RWPE2 (cell line): ENCODE measurements at regions not wholly inside any gene's neighbourhood (a gene's known extent, or its start where the extent isn't known, plus 50 kb on each side); places are given as distances from the start of the nearest gene placed in this dataset.
A peak's percentile ranks its signal among the peaks of the same experiment; 100 is the strongest.

Experiments used
- ATAC-seq: fragments of 200-7000 bp; cut with Tn5 transposase; 3 replicates; pipeline ENCODE4 v1.9.1; 2021; ENCODE audit warnings: low read depth
- DNase-seq: peaks from one replicate; pipeline ENCODE4 v3.0.0-alpha.2; 2020; ENCODE audit warnings: low spot score
- H3K27ac ChIP-seq: fragments of 450-650 bp; 2 replicates; pipeline ENCODE4 v1.5.1; 2017; ENCODE audit warnings: mild to moderate bottlenecking; ENCODE audit not compliant: poor library complexity, severe bottlenecking
- H3K27me3 ChIP-seq: fragments of 250-450 bp; sonication (Bioruptor Pico); 2 replicates; pipeline ENCODE4 v1.5.1; 2021; ENCODE audit warnings: mild to moderate bottlenecking, moderate library complexity; ENCODE audit not compliant: insufficient read depth, poor library complexity, severe bottlenecking
- H3K36me3 ChIP-seq: fragments of 250-450 bp; sonication (Bioruptor Pico); 2 replicates; pipeline ENCODE4 v1.5.1; 2020; ENCODE audit warnings: low read depth, mild to moderate bottlenecking, moderate library complexity
- H3K4me1 ChIP-seq: fragments of 250-450 bp; sonication (Bioruptor Pico); 2 replicates; pipeline ENCODE4 v1.5.1; 2021; ENCODE audit warnings: mild to moderate bottlenecking, moderate library complexity; ENCODE audit not compliant: insufficient read depth, poor library complexity, severe bottlenecking
- H3K4me3 ChIP-seq: fragments of 250-450 bp; sonication (Bioruptor Pico); 2 replicates; pipeline ENCODE4 v1.5.1; 2021; ENCODE audit warnings: mild to moderate bottlenecking, moderate library complexity; ENCODE audit not compliant: severe bottlenecking
- H3K9me3 ChIP-seq: fragments of 250-450 bp; sonication (Bioruptor Pico); 2 replicates; pipeline ENCODE4 v1.5.1; 2021; ENCODE audit warnings: mild to moderate bottlenecking, moderate library complexity; ENCODE audit not compliant: severe bottlenecking
- CTCF ChIP-seq: fragments of 450-650 bp; IDR thresholded peaks from one replicate; pipeline ENCODE4 v1.5.1; 2017; ENCODE audit warnings: mild to moderate bottlenecking, moderate library complexity; ENCODE audit not compliant: poor library complexity, severe bottlenecking

GRCh38 chr20:57047281-57048026, 219.0 kb downstream of the BMP7 start:
- peak; percentile 45 for TF ChIP-seq CTCF
- H3K4me1 ChIP-seq: no peaks in the 10 kb centered on the region
- DNase-seq (no peak), ATAC-seq (peak; percentile 45; the same call in 1 of the 3 replicates)
- no peaks in the 10 kb centered on the region for H3K36me3 ChIP-seq
- no peak overlapping the region for H3K4me3 ChIP-seq
- no peak overlapping the region for H3K27ac ChIP-seq
- no peaks in the 10 kb centered on the region for H3K27me3 ChIP-seq
- H3K9me3 ChIP-seq: no peaks in the 10 kb centered on the region

- H3K27me3 ChIP-seq: no peaks in the 10 kb centered on the region
- H3K4me1 ChIP-seq: no peaks in the 10 kb centered on the region
- H3K27ac ChIP-seq: no peak overlapping the region
- H3K36me3 ChIP-seq: no peaks in the 10 kb centered on the region
- TF ChIP-seq CTCF: peak; percentile 71
- peak; percentile 33; the same call in 2 of the 3 replicates for ATAC-seq
- no peak overlapping the region for H3K4me3 ChIP-seq
- DNase-seq: no peak
- H3K9me3 ChIP-seq: no peaks in the 10 kb centered on the region
Observed at GRCh38 chr20:57048027-57048869, 218.2 kb downstream of the BMP7 start.

GRCh38 chr20:57049296-57049695, 217.1 kb downstream of the BMP7 start:
- DNase-seq (peak; percentile 55), ATAC-seq (no peak)
- Histone ChIP-seq H3K4me1 (no peaks in the 10 kb centered on the region), H3K27me3 (no peaks in the 10 kb centered on the region), H3K36me3 (no peaks in the 10 kb centered on the region), H3K27ac (no peak overlapping the region), H3K9me3 (no peaks in the 10 kb centered on the region), H3K4me3 (no peak overlapping the region)
- TF ChIP-seq CTCF: no peak

GRCh38 chr20:57051096-57051495, 215.3 kb downstream of the BMP7 start:
- no peak for TF ChIP-seq CTCF
- ATAC-seq: no peak
- H3K36me3 ChIP-seq: no peaks in the 10 kb centered on the region
- H3K4me3 ChIP-seq: no peak overlapping the region
- DNase-seq: no peak
- H3K9me3 ChIP-seq: no peaks in the 10 kb centered on the region
- no peak overlapping the region for H3K27ac ChIP-seq
- H3K27me3 ChIP-seq: no peaks in the 10 kb centered on the region
- H3K4me1 ChIP-seq: no peaks in the 10 kb centered on the region
